T-helper 22 cell (primary cell): ENCODE measurements at regions not wholly inside any gene's neighbourhood (a gene's known extent, or its start where the extent isn't known, plus 50 kb on each side); places are given as distances from the start of the nearest gene placed in this dataset.
"Not testable (repeated sequence)": the region's sequence is repeated elsewhere in the genome, so short reads cannot be mapped to it uniquely, and the experiment has no call there.

Experiments used
- DNase-seq: peaks from one replicate; pipeline ENCODE4 v3.0.0-alpha.2; 2020; ENCODE audit warnings: low read depth

DNA sequence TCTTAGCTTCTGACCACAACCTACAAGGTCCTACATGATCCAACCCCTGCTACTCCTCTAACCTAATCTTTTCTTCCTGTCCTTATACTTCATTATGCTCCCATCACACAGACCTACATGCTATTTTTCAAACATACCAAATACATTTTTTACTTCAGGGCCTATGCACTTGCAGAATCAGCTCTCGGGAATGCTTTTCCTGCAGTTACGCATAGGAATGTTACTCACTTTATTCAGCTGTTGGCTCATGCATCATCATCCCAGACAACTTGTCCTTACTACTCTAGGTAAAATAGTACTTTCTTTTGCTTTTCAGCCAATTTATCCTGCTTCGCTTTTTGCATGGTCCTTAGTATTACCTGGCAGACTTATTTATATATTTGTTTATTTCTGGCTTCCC lies 105.6 kb downstream of the OXSM start:
- DNase-seq, result no peak

DNA sequence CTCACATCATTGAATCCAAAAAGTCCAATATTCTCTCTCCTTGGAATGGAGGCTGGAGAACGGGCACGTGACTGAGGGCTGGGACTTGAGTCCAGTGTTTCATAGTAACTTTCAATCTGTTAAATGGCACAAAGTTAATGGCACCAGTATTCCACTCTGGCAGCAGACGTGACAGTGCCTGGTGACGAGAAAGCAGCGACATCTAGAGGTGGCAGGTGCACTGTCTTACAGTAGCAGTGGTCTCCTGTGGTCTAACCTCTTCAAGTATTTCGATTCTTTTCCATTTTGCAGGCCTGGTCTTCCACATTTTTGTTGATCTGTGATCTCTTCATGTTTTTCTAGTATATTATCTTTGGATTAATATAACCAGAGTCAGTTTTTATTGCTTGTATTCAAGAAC lies 107.1 kb downstream of the OXSM start:
- no peak for DNase-seq

DNA sequence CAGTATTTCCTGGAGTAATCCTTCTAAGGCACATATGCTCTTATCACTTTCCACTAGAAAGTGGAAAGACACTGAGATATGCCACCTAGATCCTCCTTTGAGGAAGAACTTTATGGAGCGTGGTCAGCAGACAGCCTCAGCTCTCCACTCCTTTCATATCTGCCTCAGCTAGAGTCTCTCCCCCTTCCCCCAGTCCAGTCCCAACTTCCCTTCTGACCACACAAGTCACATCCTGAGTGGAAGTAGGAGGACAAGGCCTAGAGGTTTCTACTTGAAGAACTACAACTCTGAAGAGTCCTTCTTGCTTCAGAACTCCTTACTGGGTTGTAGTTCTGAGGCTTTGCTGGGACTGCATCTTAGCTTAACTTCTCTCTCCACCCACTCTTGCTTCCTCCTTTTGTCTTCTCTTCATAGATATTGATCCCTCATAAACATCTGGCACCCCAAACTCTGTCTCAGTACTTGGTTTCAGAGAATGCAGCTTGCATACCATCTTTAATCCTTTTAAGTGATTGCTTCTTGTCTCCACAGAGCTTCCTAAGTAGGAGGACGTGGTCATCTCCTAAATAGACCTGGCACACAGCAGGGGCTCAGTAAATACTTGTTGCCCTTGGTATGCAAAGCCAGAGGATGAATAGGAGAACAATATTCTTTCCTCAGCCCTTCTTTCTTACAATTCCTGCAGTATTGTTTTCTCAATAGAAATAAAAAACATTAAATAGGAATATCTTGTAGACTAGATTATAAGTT lies 109.6 kb downstream of the OXSM start:
- DNase-seq, result no peak

DNA sequence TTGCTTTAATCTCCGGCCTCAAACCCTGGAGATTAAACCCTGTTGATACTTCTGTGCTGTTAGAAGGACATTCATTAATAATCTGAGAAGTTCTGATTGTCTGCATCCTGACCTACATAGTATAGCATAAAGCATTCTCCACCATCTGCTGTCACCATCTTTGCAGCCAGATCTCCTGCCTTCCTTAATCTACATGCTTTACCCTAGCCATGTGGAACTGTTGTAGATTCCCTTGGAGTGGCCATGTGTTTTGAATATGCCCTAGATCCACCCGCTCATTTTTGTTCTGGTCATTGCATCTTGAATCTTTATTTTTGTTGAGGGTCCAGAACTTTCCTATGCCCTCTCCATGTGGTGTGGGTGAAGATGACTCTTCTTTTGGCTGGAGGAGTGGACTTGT lies 110.3 kb downstream of the OXSM start:
- no peak for DNase-seq

DNA sequence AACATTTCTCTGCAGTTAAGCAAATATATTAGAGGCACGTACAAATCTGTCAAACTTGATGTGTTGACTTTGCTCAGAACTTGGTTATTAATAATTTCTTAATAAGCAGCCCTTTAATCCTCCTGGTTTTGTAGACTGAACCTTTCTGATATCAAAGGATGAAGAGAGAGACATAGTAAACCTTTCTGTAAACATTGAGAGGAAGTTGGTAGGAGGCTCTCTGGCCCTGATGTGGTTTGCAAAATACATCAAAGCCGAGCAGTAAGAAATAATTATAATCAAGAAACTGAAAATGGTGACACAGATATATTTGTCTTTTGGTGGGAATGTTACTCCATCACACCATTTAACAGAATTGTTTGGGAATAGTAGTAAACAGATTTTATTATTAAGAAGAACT lies 111.9 kb downstream of the OXSM start:
- DNase-seq, result no peak

DNA sequence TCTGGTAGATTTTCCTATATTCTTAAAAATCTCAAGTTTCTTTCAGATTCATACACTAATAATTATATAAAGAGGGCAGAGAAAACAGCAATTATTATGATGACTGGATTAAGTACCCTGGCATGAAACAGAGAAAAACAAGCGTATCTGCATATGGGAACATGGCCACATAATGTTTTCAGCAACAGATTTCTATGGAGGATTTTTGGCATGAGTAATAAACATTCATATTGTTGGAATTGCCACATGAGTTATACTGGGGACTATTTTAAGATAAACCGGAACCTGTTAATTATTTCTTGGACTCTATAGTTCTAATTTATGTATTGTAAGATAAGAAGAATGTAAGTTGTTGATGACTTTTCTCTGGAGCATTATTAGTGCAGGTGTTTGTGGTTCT lies 112.7 kb downstream of the OXSM start:
- DNase-seq, result no peak

DNA sequence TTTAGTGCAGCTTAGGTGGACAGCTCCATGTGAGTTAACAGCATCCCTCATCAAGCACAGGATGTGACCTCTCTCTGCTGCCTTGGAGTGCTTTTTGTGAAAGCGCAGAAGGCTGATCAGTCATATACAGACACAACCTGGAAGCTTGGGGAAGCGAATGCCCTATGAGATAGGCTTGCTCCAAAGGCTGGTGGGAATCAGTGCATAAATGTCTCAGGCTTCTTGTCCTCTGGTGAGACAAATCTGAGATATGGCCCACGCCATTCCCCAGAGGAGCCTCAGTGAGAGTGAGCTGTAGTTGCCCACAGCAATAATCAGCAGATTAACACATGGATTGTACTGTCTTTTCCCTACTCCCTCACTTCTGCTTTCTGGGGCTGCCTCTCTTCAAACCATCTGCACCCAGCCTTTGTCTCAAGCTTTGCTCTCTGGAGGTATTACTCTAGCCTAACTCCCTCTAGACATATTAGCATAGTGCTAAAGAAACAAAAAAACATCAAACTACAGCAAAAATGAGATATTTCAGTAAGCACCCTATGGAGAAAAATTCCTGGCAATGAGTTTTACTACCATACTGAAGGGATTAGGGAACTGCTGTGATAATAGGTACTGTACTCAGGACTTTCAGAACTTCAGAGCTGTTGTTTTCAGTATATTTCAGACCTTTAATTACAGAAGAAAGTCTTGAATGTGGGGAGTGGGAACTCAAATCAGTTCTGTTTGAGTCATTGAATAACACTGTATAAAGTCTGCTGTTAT lies 113.7 kb downstream of the OXSM start:
- no peak for DNase-seq

DNA sequence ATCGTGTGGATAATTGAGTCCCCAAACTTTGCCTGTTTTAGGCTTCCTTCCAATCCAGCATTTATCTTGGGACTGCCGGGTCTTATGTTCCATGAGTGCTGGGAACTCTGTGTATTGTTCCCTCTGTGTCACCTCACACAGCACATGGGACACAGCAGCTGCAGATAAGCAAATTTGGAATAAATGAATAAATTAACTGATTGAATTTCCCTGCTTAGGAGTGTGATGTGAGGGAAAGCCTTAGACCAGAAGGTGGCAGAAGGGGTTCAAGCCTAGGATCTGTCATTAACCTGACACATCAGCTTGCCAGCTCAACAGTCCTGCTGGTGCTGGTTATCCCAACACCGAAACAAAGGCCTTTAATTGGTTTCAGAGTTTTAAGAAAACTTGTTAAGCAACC lies 114.3 kb downstream of the OXSM start:
- DNase-seq, result no peak

DNA sequence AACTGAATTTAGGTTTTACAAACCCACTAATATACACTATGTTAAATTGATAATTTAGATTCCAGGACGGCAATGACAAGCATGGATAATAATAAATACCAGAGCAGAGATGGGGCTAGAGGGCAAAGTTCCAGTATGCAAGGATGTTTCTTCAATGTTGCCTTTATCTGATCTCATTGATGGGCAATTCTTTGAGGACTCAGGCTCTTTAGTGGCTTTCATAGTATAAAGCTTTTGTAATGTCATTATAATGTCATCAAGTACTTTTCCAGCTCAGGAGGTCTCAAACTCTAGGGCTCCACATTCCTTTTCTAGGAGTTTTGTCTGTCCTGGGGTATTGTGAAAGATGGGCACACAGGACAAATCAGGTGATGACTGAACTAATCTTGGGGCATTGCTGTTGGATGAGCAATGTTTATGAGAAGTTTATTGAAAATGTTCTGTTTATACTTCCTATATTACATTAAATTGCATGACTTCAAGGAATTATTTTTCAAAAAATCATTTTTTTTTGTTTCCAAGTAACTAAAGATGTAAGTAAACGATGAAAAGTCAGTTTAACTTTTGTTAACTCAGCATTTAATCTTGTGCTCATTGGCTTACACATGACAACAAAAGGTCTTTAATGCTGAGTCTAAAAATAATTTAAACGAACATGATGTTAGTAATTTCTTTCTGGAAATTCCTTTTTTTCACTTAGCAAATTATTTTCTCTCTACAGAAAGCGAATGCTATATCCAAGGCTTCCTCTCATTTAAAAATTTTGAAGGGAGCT lies 116.4 kb downstream of the OXSM start:
- no peak for DNase-seq

DNA sequence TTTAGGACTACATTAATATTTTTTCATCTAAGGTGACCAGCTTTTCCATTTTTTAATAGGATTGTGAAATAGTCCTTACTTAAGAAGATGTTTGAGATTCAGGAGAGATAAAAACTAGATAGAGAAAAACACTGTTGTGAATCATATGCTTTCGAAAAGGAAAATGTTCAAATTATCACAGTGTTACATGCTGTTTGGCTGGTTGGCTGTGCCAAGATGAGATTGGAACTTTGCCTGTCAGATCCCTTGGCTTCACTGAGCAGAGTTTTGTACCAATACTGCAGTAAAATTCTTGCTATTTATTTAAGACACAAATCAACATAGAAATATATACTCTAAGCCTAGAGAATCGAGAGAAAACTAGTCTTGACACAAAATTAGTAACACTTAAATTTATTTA lies 117.2 kb downstream of the OXSM start:
- DNase-seq, result no peak

DNA sequence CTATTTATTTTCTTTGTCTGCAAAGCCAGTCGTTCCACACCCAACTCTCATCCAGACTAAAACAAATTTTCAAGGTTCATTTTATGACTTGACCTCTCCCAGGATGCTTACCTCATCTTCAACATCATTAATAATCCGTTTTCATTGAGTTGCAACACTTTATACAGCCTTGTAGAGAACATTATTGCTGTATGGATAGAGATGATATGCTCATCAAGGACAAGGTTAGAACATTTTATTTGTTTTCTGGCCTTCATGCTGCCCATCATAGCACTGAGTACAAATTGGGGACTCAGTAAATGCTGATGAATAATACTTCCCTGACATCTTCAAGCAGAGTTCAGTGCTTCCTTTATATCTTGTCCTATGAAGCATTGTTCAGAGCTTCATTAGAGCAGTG lies 120.2 kb downstream of the OXSM start:
- DNase-seq, result no peak

DNA sequence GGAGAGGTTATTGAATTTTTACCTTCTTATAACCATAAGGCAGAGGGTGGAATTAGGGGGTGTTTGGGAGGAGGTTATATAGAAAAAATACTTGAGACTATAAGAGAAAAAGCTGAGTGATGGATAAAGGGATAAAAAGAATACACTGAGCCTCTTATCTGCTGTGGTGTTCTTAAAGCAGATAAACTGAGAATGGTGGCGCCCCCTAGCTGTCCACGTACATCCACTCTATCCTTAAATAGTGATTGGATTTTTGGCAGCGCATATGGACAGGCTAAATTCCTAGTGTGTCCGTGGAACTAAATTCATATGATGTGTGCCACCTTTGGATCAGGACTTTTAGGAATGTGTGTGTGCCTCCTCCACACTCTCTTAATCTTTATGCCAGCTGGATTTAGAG lies 121.1 kb downstream of the OXSM start:
- DNase-seq, result no peak

DNA sequence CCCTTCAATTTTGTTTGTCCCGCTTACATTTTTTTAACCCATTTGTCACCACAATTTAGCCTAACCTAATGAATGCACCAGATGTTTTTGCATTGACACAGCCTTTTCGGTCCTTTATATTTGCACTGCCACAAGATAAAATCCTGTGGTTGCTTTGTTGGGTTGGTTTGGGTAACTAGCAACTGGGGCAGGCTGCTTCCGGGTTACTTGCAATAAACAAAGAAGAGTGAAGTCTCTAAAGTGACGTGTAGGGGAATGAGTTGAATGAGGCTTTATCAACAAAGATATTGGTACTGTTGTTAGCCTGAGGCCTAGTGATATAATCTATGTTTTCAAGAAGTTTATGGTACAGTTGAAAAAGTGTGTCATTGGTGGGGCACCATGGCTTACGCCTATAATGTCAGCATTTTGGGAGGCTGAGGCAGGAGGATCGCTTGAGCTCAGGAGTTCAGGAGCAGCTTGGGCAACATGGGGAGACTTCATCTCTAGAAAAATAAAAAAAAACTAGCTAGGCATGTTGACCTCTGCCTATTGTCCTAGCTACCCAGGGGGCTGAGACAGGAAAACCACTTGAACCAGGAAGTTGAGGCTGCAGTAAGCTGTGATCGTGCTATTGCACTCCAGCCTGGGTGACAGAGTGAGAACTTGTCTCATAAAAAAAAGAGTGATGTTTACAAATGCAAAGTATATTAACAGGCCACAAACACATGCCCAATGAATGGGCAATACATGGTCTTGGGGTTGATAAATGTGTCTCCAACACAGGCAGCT lies 121.8 kb downstream of the OXSM start:
- peak; percentile 12 for DNase-seq

DNA sequence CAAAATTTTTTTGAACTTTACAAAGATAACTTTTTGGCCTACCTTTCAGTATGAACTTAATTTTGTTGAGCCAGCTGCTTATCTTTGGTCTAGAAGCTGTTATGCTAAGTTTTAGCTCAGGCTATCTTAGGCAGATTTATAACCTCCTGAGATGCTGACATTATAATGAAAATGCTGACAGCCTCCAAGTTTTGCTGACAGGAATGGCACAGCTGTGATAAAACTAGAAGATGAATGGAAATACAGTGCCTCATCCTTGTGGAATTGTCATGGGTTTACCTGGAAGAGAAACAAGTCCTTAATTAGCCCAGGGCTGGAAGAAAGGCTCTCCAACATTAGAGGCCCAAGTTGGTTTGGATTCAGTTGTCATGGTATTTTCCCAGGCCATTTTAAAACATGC lies 123.3 kb downstream of the OXSM start:
- no peak for DNase-seq

DNA sequence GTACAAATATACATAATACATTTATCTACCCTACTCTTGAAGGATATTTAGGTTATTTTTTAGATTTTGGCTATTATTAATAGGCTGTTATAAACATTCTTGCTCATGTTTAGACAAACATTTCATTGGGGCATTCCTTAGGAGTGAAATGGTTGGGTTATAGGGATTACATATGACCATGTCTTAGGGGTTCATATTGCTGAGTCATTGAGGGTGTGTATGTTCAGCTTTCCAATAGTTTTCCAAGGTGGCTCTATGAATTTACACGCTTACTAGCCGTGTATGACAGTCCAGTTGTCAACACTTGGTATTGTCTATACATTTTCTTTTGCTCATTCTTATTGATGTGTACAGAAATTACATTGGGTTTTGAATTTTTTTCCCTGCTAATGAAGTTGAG lies 125.8 kb downstream of the OXSM start:
- DNase-seq, result no peak

DNA sequence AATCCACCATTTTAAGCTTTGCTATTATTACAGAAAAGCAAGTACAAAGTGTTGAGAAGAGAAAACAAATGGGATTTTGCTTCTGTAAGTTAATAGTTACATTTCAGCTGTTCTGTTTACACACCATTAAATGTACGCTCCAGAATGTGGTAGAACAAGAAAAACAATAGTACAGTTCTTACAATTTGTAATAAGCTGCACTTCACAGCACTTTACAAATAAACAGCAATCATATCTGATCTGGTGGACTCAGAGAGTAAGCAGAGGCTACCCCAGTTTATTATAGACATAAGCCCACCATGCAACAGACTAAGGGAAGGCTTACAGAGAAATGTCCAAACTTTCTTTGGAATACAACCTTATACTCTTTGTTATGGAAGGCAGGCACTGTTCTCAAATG lies 126.4 kb downstream of the OXSM start:
- no peak for DNase-seq

DNA sequence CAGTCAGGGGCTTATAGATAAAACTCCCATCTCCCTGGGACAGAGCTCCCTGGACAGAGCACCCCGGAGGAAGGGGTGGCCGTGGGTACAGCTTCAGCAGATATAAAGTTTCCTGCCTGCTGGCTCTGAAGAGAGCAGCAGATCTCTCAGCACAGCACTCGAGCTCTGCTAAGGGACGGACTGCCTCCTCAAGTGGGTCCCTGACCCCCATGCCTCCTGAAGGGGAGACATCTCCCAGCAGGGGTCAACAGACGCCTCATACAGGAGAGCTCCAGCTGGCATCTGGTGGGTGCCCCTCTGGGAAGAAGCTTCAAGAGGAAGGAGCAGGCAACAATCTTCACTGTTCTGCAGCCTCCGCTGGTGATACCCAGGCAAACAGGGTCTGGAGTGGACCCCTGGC lies 142.1 kb downstream of the OXSM start:
- not testable (repeated sequence) for DNase-seq

DNA sequence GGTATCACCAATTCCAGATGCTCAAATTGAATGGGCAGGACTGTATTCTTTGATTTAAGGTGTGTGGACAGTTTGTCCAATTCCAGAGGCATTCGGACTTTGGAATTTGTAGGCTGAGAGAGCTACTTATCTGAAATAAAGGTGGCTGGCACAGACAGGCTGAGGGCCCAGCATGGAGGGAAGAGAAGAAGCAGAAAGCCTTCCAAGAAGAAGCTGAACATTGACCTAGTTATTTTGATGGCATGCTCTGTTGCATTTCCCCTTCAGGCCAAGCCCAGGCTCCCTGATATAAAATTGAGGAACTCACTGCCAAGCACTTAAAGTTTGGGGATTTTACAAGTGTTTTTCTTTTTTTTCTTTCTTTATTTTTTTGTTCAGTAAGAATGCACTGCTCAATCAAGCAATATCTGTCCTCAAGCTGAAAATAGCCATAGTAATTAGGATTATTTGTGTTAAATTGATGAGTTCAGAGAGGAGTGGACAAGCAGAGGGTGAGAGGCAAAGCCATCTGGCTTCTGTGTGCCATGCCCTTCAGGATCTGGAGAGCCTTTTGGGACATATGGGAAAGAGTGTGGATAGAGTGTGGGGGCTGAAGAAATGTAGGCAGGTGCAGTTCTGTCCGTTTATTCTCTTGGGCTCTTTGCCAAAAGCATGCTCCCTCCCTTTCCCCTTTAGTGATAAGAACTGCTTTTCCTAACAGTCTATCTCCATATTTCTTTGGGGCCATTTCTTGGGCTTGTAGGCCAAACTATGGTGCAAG lies 148.9 kb downstream of the OXSM start:
- no peak for DNase-seq

DNA sequence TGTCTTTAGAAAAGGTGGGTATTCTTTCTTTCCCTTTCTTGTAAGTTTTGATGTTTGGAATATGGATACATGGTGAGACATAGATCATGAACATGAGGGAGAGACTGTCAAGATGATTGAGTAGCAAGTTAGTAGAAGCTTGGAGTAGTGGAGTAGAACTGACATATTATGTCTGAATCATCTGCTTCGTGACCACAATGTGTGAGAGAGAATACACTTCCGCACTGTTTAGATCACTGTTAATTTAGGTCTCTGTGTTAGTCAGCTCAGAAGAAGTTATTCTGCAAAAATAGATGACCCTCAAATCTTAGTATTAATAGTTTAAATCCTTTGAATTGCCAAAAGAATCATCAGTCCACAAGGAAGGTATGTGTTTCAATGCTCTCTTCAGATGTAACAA lies 151.0 kb downstream of the OXSM start:
- no peak for DNase-seq

DNA sequence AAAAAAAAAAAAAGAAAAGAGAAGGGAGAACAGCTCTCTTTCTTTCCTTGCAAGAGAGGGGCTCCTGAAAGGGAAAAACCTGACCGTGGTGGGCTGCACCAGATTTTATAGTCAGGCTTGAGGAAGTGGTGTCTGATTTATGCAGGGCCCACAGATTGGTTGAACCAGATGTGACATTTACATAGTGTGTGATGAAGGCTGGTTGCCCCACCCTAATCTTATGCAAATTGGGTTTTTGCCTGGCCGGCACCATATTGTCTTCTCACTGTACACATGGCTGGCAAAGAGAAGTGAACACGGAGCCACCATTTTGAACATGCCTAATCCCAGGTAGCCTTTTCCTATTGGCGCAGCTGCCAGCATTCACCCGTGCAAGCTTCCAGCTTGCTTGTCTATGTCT lies 154.4 kb downstream of the OXSM start:
- DNase-seq, result no peak

DNA sequence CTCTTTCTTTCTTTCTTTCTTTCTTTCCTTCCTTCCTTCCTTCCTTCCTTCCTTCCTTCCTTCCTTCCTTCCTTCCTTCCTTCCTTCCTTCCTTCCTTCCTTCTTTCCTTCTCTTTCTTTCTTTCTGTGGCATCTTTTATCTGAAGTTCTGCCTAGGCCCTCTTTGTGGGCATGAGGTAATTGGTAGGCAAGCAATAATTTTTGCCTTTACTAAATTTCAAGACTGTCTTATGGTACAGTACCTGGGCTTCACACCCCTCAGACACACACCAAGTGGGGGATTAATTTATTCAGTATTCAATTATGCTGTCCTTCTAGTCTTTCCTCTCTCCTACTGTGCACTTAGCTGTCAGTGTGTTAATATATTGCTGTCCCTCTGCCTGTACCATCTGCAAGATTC lies 155.5 kb downstream of the OXSM start:
- no peak for DNase-seq

DNA sequence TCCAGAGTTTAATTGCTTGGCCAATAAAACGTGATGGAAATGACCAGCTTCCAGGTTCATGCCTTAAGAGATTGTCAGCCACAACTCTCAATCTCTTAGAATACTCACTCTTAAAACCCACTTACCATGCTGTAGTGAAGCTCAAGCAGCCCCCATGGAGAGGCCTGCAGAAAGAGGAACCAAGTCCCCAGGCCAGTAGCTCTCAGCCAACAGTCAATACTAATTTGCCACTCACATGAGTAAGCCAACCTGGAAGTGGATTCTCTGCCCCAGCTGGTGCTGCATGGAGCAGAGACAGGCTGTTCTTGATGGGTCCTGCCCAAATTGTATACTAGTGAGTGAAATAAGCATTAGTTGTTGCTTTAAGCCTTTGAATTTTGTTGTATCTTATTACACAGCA lies 155.9 kb downstream of the OXSM start:
- DNase-seq, result no peak
